HG03060 (cell line): ENCODE measurements at regions not wholly inside any gene's neighbourhood (a gene's known extent, or its start where the extent isn't known, plus 50 kb on each side); places are given as distances from the start of the nearest gene placed in this dataset.
"Not testable (repeated sequence)": the region's sequence is repeated elsewhere in the genome, so short reads cannot be mapped to it uniquely, and the experiment has no call there.

Source experiments
- ATAC-seq: cut with Tn5 transposase; IDR thresholded peaks from one replicate; pipeline ENCODE4 v1.9.1; 2021; ENCODE audit warnings: low read depth, moderate number of reproducible peaks; ENCODE audit not compliant: unreplicated experiment

DNA sequence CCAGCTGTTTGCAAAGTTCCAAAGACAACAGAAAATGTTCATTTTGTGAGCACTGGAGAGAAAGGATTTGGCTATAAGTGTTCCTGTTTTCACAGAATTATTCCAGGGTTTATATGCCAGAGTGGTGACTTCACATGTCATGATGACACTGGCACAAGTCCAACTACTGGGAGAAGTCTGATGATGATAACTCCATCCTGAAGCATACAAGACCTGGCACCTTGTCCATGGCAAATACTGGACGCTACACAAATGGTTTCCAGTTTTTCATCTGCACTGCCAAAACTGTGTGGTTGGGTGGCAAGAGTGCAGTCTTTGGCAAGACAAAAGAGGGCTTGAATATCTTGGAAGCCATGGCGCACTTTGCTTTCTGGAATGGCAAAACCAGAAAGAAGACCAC is 385.0 kb downstream of the CDH11 start:
- no peak for ATAC-seq

DNA sequence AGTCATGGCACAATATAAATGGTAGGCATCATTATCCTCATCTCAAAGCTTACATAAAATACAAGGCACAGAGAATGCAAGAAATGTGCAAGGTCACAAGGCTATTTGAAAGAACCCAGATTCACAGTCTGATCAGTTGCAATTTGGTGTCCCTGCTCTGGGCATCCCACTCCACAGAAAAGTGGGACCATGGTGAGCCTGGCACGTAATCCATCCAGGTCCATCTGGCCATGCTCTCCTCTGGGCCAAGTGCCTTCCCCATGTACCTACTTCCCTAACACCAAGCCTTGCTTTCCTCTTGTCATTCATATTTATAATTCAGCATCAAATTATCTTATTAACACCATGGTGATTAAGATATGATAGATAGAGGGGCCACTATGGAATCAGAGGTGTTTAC is 390.0 kb downstream of the CDH11 start:
- ATAC-seq = no peak

DNA sequence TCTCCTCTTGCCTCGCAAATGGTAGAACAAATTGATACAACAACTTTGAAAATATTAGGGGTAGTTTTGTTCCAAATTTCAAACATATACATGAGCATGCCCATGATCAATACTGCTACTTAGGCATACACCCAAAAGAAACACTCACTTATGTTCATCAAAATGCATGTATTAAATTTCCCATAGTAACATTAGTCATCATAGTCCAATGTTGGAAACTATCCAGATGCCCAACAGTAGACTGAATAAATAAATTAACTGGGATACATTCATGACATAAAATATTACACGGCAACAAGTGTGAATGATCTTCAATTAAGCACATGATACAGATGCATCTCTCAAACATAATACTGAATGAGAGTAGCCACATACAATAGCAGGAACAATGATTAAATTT is 391.6 kb downstream of the CDH11 start:
- no peak for ATAC-seq

DNA sequence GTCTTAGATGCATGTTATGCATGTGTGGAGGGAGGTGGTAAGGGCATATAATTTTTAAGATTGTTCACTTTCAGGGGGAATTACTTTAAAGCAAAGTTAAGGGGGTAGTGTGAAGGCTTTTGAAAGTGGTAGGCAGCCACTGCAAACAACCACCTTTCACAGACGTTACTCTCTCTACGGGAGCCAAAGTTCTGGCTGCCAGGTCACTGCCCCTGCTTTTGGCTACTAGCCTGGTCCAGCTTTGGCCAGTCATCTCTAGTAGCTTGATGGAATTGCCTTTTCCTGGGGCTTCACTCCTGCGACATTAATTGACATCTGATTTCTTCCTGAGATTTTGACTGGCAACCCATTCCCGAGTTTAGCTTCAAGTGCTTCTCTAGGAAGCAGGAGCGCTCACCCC is 397.5 kb downstream of the CDH11 start:
- ATAC-seq = no peak

DNA sequence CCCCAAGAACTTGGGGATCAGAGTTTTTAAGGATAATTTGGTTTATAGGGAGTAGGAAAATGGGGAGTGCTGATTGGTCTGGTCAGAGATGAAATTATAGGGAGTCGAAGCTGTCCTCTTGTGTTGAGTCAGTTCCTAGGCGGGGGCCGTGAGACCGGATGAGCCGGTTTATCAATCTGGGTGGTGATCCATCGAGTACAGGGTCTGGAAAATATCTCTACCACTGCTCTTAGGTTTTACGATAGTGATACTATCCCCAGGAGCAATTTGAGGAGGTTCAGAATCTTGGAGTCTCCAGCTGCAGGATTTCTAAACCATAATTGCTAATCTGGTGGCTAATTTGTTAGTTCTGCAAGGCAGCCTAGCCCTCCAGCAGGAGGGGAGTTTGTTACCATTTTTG is 403.4 kb downstream of the CDH11 start:
- ATAC-seq = no peak

DNA sequence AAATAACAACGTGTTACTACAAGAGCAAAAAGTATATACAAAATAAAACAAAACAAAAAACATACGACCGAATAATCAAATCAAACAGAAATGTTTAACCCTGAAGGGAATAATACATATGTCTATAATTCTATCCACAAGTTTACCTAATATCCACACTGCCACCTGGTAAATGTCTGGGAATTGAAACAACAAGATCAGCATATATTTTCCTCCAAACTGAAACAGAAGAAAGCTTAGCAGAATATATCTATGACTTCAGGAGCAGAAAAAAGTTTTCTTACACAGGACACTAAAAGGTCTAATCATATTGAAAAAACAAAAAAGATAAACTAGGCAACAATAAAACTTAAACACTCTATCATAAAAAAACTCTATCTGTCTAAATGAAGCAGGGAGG is 404.0 kb downstream of the CDH11 start:
- no peak for ATAC-seq

DNA sequence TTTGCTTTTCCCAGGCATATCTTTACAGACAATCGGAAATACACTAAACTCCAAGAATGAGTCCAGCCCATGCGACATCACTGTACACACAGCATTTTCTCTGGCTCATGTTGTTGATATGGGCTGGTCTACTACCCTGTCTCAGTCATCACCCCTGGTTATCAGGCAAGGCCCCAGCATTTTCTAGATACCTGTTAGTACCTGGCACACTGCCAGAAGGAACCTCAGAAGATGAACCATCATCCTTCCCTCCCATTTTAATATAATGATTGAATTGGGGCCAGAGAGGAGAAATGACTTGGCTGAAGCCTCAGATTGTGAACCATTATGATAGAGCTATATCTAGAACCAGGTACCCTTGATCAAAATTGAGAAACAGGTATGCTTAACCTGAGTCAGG is 406.2 kb downstream of the CDH11 start:
- no peak for ATAC-seq

DNA sequence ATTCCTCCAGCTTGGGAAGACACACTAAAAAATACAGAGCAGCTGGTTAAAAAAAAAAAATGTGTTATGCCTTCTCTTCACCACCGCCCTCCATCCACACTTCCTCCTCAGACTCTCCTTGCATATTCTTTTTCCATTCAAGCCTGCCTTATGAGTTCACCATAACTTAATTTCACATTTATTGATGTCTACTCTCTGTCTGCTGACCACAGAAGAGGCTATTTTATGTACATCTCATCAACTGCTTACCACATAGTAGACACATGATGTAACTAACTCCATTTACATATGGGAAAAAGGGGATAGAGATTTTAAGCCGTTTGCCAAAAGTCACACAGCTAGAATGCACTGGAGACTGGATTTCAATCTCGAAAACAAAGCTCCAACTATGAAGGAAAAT is 409.8 kb downstream of the CDH11 start:
- no peak for ATAC-seq

DNA sequence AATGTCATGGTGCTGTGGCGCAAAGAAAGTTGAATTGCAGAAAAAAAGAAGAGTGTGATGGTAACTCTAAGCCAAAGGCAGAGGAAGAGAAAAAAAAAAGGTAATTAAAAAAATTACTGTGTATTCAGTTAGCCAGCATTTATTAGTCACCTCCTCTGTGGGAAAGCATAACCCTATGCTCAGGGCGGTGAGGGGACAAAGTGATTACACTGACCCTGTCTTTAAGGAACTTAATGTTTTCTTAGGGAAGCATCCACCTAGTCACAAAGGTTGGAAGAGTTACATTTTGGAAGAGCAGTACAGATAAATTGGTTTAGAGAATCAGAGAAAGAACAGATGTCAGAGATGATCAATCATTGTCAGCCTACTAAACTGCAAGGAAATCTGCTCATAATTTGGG is 410.3 kb downstream of the CDH11 start:
- ATAC-seq = no peak

DNA sequence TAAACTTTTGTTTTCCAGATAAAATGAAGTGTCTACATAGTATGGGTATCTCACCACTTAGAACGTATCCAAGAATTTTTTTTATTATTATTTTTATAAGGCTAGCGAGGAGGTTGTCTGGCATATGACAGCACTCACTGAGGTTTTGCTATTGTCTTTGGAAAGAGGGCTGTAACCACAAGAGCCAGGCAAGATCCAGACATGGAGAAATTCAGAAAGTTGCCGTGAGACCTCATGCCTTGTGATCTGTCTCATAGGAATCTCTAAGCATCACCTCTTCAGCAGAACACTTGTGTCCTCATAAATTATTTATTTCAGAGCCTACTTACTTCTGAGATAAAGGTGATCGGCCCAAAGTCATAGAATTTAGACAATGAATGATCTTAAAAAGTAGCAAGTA is 410.8 kb downstream of the CDH11 start:
- ATAC-seq = no peak

DNA sequence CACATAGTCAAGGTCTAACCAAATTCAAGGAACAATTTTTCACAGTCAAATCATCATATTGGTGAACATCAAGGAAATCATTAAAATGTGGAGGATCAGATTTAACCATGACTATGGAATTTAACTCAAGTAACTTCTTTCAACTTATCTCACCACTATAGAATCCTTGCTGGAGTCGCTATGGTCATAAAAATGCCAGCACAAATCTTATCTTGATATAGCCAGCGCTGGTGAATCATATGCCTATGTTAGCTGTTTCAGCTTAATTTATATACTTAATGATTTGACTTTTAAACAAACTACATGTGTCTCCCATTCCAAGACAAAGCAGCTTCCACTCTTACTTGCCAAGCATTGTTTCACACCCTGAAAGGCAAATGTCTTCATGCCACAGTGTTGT is 416.4 kb downstream of the CDH11 start:
- ATAC-seq = no peak

DNA sequence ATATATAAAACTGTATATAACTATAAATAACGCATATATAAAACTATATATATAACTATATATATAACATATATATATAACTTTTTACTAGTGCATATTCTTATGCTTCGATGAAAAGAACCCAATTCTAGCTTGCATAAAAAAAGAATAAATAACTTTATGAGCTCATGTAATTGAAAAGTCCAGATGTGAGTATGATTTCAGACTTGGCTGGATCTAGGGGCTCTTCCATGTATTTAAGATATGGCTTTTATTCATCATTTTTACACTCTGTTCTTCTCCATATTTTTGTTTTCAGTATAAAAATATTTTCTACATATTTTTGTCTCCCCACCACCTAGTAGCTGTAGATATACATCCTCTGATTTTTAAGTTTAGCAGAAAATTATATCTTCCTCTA is 417.5 kb downstream of the CDH11 start:
- ATAC-seq = no peak

DNA sequence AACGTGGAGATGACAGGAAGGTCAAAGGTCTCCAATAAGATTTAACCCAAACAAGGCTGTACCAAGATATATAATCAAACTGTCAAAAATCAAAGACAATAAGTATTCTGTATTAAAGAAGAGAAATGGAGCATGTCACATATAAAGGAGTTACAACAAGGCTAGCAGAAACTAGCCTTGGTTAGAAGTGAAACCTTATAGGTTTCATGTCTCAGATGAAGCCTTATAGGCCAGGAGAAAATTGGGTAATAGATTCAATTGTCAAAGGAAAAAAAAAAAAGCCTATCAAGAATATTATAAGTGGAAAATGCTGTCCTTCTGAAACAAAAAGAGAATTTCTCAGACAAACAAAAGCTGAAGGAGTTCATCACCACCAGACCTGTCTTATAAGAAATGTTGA is 419.4 kb downstream of the CDH11 start:
- ATAC-seq = no peak

DNA sequence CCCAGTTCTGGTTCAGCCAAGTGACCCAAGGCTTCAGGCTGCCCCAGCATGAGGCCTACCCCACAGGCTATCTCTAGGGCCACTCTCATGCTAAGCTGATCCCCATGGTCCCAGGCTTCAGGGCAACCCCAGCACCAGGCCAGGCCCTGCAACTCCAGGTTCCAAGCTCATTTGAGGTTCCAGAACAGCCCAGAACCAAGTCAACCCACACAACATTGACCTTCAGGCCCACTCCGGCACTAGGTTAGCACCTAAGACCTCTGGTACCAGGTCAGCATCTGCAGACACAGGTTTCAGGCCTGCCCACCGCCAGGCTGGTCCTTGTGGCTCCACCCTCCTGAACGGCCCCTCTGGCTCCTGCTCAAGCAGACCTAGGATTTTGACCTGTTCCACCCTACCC is 421.2 kb downstream of the CDH11 start:
- ATAC-seq = no peak

DNA sequence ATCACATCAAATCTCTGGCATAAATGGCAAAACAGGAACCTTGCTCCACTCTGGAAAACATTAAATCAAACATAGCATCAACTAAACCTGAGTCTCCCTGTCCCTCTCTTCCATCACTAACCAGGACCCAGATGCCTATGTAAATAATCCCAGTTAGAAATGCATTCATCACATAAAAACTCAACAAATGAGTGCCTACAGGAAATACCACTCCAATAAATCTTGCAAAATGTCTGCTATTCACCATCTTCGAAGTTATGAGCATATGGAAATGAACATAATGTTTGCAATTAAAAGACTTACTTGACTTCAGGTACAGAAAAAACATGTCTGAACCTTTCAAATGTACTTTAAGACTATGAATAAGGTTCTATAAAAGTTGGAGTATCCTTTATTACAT is 425.0 kb downstream of the CDH11 start:
- no peak for ATAC-seq

DNA sequence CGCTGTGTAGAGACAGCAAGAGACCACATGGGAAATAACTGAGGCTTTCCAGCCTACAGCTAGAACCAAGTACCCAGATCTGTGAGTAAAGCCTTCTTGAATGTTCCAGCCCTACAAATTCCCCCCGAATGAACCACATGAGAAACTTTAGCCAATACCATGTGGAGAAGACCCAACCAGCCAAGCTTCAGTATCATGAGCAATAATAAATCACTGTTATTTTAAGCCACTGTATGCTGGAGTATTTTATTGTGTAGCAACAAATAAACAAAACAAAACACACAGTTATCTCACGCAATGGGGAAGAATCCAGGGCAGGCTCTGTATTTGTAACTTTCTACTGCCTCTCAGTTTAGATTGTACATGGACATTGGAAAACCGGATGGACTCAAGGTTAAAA is 426.2 kb downstream of the CDH11 start:
- no peak for ATAC-seq

DNA sequence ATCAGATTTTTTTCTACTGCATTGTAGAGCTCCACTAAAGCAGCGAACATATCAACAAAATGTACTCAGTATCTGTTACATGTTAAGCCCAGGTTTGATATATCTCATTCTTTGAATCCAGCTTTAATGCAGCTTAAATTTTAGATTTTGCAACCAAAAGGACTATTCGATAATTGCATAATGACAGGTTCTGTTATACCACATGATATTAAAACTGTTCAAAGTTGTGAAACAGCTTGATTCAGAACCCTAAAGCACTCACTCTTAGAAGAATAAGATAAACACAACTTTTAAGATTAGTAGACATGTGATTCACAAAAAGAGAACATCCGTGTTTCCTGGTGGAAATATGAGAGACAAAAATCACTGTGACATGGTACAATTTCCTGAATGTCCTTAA is 427.9 kb downstream of the CDH11 start:
- ATAC-seq = no peak

DNA sequence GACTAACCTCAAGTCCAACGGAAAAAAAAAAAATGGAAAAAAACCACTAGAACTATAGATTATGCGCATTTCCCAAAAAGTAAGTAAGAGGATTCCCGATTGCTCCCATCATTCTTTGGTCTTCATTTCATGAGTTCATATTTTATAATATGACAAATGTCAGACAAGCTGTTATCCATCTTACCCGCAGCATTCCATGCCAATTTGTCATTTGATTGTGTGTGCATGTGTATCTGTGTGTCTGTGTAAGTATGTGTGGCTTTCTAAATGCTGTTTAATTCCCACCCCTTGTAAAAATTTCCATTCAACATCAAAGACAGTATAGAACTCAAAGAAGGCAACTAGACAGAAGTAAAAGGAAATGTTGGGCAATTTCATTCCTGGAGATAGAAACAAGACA is 434.1 kb downstream of the CDH11 start:
- ATAC-seq = no peak

DNA sequence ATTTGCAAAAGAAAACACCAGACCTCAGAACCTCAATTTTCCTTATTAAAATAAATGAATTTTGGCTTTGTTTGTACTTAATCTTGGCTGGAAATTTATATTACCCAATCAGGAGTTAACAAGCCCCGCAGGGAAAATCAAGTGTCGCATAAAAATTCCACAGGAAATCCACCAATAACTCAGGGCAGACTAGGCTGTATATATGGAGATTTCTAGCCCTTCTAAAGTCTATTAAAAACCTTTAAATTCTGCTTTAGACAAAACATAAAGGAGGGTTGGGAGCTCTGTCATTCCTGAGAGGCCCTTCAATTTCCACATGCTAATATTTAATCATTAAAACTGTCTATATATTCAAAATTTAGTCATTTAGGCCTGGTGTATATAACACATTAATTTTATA is 434.7 kb downstream of the CDH11 start:
- ATAC-seq = no peak

DNA sequence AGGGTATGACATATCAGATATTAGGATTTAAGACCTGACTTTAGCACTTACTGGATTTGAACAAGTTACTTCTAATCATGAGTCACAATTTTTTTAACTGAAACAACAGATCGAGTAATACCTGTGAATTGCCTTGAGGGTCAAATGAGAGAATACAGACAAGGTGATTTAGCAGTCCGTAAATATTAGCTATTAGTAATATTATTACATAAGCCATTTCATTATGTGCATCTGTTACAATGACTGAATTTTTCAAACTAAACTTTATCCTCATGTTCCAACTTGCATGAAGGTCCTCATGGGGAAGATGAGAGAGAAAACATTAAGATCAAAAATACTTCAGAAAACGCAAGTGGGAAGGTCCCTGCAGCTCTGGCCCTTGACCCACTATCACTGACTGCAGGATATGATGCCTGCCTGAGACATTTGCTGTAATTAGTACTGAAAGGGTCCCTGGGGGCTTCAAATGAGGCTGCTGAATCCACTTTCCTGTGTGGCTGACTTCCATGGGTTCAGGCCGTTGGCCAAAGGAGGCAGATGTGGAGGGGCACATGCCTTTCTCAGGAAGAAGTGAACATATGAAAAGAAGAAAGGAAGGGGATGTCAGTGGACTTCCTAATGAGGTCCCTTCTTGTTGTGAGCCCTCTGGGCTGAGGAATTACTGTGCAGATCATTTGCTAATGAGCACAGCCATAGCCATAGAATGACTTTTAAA is 441.7 kb downstream of the CDH11 start:
- ATAC-seq = no peak

DNA sequence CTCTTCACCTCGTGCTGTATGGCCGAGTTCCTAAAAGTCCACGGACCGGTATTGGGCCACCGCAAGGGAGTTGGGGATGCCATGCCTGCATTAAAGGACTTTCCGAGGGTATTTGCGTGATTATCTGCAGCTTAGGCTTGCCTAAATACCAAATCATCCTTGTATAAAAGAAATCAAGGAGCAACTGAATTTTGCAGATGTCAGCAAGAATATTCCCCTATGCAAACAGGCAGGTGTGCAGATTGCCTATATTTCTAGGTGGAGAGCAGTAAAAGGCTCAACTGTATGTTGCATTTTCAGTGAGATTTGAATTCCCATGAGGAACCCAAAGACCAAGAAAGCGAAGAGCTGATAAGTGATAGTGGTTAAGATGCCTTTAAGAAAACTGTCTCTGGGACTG is 452.3 kb downstream of the CDH11 start:
- ATAC-seq = no peak

DNA sequence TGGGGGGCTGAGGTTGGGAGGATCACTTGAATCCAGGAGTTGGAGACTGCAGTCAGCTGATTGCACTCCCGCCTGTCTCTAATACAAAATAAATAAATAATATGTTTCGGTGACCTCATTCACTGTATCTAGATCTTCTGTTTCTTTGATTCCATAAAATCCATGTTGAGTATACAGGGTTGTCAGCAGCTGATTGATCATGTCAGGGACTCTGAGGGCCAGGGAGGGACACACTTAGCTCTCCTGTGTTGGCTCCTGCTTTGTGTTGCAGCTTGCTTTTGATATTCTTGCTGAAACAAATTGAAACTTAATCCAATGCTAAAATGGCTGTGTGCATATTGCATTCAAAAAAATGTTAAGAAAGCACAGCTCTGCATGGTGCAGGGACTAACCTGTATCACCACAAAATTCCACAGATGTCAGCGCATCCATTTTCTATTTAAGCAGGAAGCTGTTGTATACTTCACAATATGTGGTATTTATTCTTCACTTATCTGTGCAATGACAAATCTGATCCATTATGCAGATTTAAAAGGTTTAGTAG is 454.5 kb downstream of the CDH11 start:
- no peak for ATAC-seq

DNA sequence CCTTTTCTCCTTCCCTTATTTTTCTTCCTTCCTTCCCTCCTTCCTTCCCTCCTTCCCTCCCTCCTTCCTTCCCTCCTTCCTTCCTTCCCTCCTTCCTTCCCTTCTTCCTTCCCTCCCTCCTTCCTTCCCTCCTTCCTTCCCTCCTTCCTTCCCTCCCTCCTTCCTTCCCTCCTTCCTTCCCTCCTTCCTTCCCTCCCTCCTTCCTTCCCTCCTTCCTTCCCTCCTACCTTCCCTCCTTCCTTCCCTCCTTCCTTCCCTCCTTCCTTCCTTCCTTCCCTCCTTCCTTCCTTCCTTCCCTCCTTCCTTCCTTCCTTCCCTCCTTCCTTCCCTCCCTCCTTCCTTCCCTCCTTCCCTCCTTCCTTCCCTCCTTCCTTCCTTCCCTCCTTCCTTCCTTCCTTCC is 459.6 kb downstream of the CDH11 start:
- ATAC-seq = not testable (repeated sequence)
